ENCODE measurements at regions not wholly inside any gene's neighbourhood (a gene's known extent, or its start where the extent isn't known, plus 50 kb on each side); places are given as distances from the start of the nearest gene placed in this dataset.

DNA sequence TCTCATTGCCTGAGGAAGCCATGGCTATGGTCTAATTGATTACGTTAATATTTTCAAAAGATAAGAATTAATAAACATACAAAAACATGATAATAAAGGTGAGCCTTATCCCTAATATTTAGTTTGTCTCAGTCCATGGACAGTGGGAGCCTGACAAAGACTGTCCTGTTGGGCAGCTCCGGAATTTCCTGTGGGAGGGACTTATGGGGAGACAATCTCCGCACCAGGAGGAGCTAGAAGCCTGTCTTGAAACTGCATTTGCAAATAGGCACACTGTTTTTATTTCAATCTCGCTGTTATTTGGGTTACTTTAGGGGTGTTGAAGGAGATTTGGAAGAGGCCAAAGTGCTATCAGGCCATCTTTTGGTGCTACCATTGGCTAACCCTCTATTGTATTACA, 50.8 kb upstream of the ZDHHC17 start:
- H3K27me3 Mint-ChIP-seq, result peaks cover 5% of the 10 kb centered on the region in 2 donors
- no peak overlapping the region for H3K27ac ChIP-seq (ENCODE audit: low read depth, low read length)
- no peak for DNase-seq
- H3K27me3 ChIP-seq (ENCODE audit: insufficient read depth, low read length, poor library complexity, severe bottlenecking), result no peaks in the 10 kb centered on the region
- H3K4me1 ChIP-seq (ENCODE audit: insufficient read depth, low read length), result no peaks in the 10 kb centered on the region
- CTCF ChIA-PET, result no interaction called here
- POLR2A ChIA-PET, result no interaction called here
- H3K36me3 ChIP-seq (ENCODE audit: insufficient read depth, low read length), result no peaks in the 10 kb centered on the region
- H3K36me3 Mint-ChIP-seq, result no peaks in the 10 kb centered on the region
- H3K4me3 Mint-ChIP-seq, result no peak overlapping the region
- no peaks in the 10 kb centered on the region for H3K4me1 Mint-ChIP-seq
- no peak overlapping the region for H3K27ac Mint-ChIP-seq
- H3K9me3 ChIP-seq (ENCODE audit: low read length), result no peaks in the 10 kb centered on the region
- no peak overlapping the region for H3K4me3 ChIP-seq (ENCODE audit: low read length)
- H3K9me3 Mint-ChIP-seq, result no peaks in the 10 kb centered on the region

DNA sequence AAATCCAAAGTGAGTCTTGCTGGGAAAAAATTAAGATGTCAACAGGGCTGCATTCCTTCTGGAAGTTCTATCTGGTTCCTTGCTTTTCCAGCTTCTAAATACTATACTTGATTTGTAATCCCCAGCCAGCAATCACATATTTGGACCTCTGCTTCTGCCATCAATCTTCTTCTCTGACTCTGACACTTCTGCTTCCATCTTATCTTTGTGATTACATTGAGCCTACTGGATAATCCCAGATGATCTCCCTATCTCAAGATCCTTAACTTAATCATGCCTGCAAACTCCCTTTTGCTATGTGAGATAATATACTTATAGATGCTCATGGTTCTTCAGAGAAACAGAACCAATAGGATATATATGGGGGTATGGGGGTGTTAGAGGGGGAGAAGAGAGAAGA, 49.9 kb upstream of the ZDHHC17 start:
- DNase-seq, result no peak
- Mint-ChIP-seq H3K9me3 (no peaks in the 10 kb centered on the region), H3K36me3 (no peaks in the 10 kb centered on the region), H3K27me3 (peaks cover 5% of the 10 kb centered on the region in 2 donors), H3K4me1 (no peaks in the 10 kb centered on the region), H3K4me3 (no peak overlapping the region), H3K27ac (no peak overlapping the region)
- H3K27ac ChIP-seq (ENCODE audit: low read depth, low read length), result no peak overlapping the region
- no peaks in the 10 kb centered on the region for H3K27me3 ChIP-seq (ENCODE audit: insufficient read depth, low read length, poor library complexity, severe bottlenecking)
- H3K4me3 ChIP-seq (ENCODE audit: low read length), result no peak overlapping the region
- H3K36me3 ChIP-seq (ENCODE audit: insufficient read depth, low read length), result no peaks in the 10 kb centered on the region
- H3K4me1 ChIP-seq (ENCODE audit: insufficient read depth, low read length), result no peaks in the 10 kb centered on the region
- H3K9me3 ChIP-seq (ENCODE audit: low read length), result no peaks in the 10 kb centered on the region
- ChIA-PET POLR2A (no interaction called here), CTCF (no interaction called here)

Measured in CD8-positive, alpha-beta memory T cell (primary cell).